ENCODE measurements at regions not wholly inside any gene's neighbourhood (a gene's known extent, or its start where the extent isn't known, plus 50 kb on each side); places are given as distances from the start of the nearest gene placed in this dataset.

GRCh38 chr3:55329849-55330248, 157.3 kb downstream of the WNT5A start:
- no peak overlapping the region for H3K27ac ChIP-seq (replicated peaks)
- no peak overlapping the region for H3K4me3 ChIP-seq
- intact Hi-C loops (cut with micrococcal nuclease): no loop called here
- TF ChIP-seq CTCF (IDR thresholded peaks at IDR 0.05; ENCODE audit: borderline replicate concordance): no peak
- H3K27me3 ChIP-seq (ENCODE audit: low read depth): peaks cover 6% of the 10 kb centered on the region
- H3K9me3 ChIP-seq (replicated peaks): no peaks in the 10 kb centered on the region
- DNase-seq: no peak
- H3K4me1 ChIP-seq: no peaks in the 10 kb centered on the region
- H3K36me3 ChIP-seq: no peaks in the 10 kb centered on the region

GRCh38 chr3:55327131-55327920, 159.8 kb downstream of the WNT5A start:
- H3K4me3 ChIP-seq: no peak overlapping the region
- intact Hi-C loops (cut with micrococcal nuclease): no loop called here
- TF ChIP-seq CTCF (IDR thresholded peaks at IDR 0.05; ENCODE audit: borderline replicate concordance): no peak
- no peaks in the 10 kb centered on the region for H3K9me3 ChIP-seq (replicated peaks)
- DNase-seq: no peak
- no peaks in the 10 kb centered on the region for H3K36me3 ChIP-seq
- H3K27ac ChIP-seq (replicated peaks): no peak overlapping the region
- no peaks in the 10 kb centered on the region for H3K4me1 ChIP-seq
- H3K27me3 ChIP-seq (ENCODE audit: low read depth): peaks cover 11% of the 10 kb centered on the region

- DNase-seq: no peak
- Histone ChIP-seq H3K27ac (replicated peaks) (no peak overlapping the region), H3K9me3 (replicated peaks) (no peaks in the 10 kb centered on the region), H3K4me3 (no peak overlapping the region), H3K4me1 (no peaks in the 10 kb centered on the region), H3K36me3 (no peaks in the 10 kb centered on the region), H3K27me3 (ENCODE audit: low read depth) (peaks cover 11% of the 10 kb centered on the region)
- intact Hi-C loops (cut with micrococcal nuclease): no loop called here
- TF ChIP-seq CTCF (IDR thresholded peaks at IDR 0.05; ENCODE audit: borderline replicate concordance): no peak
Observed at GRCh38 chr3:55322638-55323037, 164.5 kb downstream of the WNT5A start.

- H3K36me3 ChIP-seq: no peaks in the 10 kb centered on the region
- no peak for TF ChIP-seq CTCF (IDR thresholded peaks at IDR 0.05; ENCODE audit: borderline replicate concordance)
- H3K27ac ChIP-seq (replicated peaks): no peak overlapping the region
- peaks cover 11% of the 10 kb centered on the region for H3K27me3 ChIP-seq (ENCODE audit: low read depth)
- no peaks in the 10 kb centered on the region for H3K4me1 ChIP-seq
- intact Hi-C loops (cut with micrococcal nuclease): no loop called here
- no peaks in the 10 kb centered on the region for H3K9me3 ChIP-seq (replicated peaks)
- H3K4me3 ChIP-seq: no peak overlapping the region
- no peak for DNase-seq
Observed at GRCh38 chr3:55320928-55321327, 166.2 kb downstream of the WNT5A start.

- intact Hi-C loops (cut with micrococcal nuclease): no loop called here
- Histone ChIP-seq H3K4me3 (no peak overlapping the region), H3K36me3 (no peaks in the 10 kb centered on the region), H3K27me3 (ENCODE audit: low read depth) (no peaks in the 10 kb centered on the region), H3K9me3 (replicated peaks) (no peaks in the 10 kb centered on the region), H3K27ac (replicated peaks) (no peak overlapping the region), H3K4me1 (no peaks in the 10 kb centered on the region)
- DNase-seq: no peak
- no peak for TF ChIP-seq CTCF (IDR thresholded peaks at IDR 0.05; ENCODE audit: borderline replicate concordance)
Observed at GRCh38 chr3:55315396-55315795, 171.7 kb downstream of the WNT5A start.

Data from left ventricle myocardium inferior (tissue), 1 donor.